Activated T-helper 17 cell treated with anti-CD3 and anti-CD28 coated beads, Interleukin-2, amount 50 U/mL, for 72 hours (primary cell): ENCODE measurements at regions not wholly inside any gene's neighbourhood (a gene's known extent, or its start where the extent isn't known, plus 50 kb on each side); places are given as distances from the start of the nearest gene placed in this dataset.
"Not testable (repeated sequence)": the region's sequence is repeated elsewhere in the genome, so short reads cannot be mapped to it uniquely, and the experiment has no call there.

ENCODE experiments used
- ATAC-seq: fragments of 150-1000 bp; cut with Tn5 transposase; replicated peaks from 2 replicates; pipeline ENCODE4 v1.10.0; 2021; ENCODE audit warnings: mild to moderate bottlenecking, moderate library complexity
- H3K27ac Mint-ChIP-seq: one replicate; pipeline ENCODE4 v1.8.0; 2022; ENCODE audit warnings: mixed read lengths
- H3K27me3 Mint-ChIP-seq: one replicate; pipeline ENCODE4 v1.8.0; 2022; ENCODE audit warnings: mixed read lengths
- H3K36me3 Mint-ChIP-seq: one replicate; pipeline ENCODE4 v1.8.0; 2022; ENCODE audit warnings: low read depth, mild to moderate bottlenecking, mixed read lengths
- H3K4me1 Mint-ChIP-seq: one replicate; pipeline ENCODE4 v1.8.0; 2022; ENCODE audit warnings: mixed read lengths
- H3K4me3 Mint-ChIP-seq: one replicate; pipeline ENCODE4 v1.8.0; 2022; ENCODE audit warnings: mild to moderate bottlenecking, mixed read lengths
- H3K9me3 Mint-ChIP-seq: one replicate; pipeline ENCODE4 v1.8.0; 2022; ENCODE audit warnings: mixed read lengths

GRCh38 chr1:65649185-65649584, 143.5 kb upstream of the PDE4B start:
- H3K27me3 Mint-ChIP-seq, result peaks cover 23% of the 10 kb centered on the region
- not testable (repeated sequence) for H3K9me3 Mint-ChIP-seq, H3K4me1 Mint-ChIP-seq, H3K4me3 Mint-ChIP-seq, ATAC-seq, H3K27ac Mint-ChIP-seq, H3K36me3 Mint-ChIP-seq

DNA sequence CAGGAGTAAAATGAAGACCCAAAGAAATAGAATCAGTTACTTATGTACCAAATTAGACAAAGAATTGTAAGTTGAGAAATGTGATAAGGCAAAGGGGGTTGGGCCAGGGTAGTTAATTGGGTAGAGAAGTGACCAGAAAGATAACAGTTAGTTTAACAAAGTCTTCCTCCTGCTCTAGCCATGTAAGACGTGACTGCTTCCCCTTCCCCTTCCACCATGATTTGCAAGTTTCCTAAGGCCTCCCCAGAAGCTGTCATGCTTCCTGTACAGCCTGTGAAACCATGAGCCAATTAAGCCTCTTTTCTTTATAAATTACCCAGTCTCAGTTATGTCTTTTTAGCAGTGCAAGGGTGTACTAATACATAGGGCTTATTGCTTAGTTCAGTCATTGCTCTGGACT, 142.0 kb upstream of the PDE4B start:
- ATAC-seq, result no peak
- peaks cover 21% of the 10 kb centered on the region for H3K27me3 Mint-ChIP-seq
- no peak overlapping the region for H3K27ac Mint-ChIP-seq
- H3K4me1 Mint-ChIP-seq, result no peaks in the 10 kb centered on the region
- no peak overlapping the region for H3K4me3 Mint-ChIP-seq
- H3K9me3 Mint-ChIP-seq, result peaks cover 6% of the 10 kb centered on the region
- H3K36me3 Mint-ChIP-seq, result no peaks in the 10 kb centered on the region

DNA sequence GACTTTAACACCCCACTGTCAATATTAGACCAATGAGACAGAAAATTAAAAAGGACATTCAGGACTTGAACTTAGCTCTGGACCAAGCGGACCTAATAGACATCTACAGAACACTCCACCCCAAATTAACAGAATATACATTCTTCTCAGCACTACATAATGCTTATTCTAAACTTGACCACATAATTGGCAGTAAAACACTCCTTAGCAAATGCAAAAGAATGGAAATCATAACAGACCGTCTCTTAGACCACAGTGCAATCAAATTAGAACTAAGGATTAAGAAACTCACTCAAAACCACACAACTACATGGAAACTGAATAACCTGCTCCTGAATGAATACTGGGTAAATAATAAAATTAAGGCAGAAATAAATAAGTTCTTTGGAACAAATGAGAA, 138.2 kb upstream of the PDE4B start:
- H3K27me3 Mint-ChIP-seq, result peaks cover 15% of the 10 kb centered on the region
- not testable (repeated sequence) for H3K4me1 Mint-ChIP-seq, H3K4me3 Mint-ChIP-seq, H3K27ac Mint-ChIP-seq, H3K36me3 Mint-ChIP-seq, H3K9me3 Mint-ChIP-seq, ATAC-seq

DNA sequence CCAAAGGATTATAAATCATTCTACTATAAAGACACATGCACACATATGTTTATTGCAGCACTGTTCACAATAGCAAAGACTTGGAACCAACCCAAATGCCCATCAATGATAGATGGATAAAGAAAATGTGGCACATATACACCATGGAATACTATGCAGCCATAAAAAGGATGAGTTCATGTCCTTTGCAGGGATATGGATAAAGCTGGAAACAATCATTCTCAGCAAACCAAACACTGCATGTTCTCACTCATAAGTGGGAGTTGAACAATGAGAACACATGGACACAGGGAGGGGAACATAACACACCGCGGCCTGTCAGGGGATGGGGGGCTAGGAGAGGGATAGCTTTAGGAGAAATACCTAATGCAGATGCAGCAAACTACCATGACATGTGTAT, 135.1 kb upstream of the PDE4B start:
- ATAC-seq, H3K27me3 Mint-ChIP-seq, H3K27ac Mint-ChIP-seq, H3K4me3 Mint-ChIP-seq, H3K9me3 Mint-ChIP-seq, H3K36me3 Mint-ChIP-seq, H3K4me1 Mint-ChIP-seq: not testable (repeated sequence)

DNA sequence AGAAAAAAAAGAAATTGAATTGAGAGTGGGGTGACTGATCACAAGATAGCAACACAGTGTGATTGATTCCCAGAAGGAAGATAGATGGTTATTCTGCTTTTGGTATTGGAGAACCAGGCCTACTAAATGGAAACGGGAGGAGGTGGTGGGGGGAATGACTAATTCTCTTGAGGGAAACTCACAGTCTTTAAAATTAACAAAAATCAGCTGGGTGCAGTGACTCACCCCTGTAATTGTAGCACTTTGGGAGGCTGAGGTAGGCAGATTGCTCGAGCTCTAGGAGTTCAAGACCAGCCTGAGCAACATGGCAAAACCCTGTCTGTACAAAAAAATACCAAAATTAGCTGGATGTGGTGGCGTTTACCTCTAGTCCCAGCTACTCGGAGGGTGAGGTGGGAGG, 134.6 kb upstream of the PDE4B start:
- no peaks in the 10 kb centered on the region for H3K9me3 Mint-ChIP-seq
- H3K36me3 Mint-ChIP-seq, result no peaks in the 10 kb centered on the region
- H3K27ac Mint-ChIP-seq, result no peak overlapping the region
- H3K4me3 Mint-ChIP-seq, result no peak overlapping the region
- peak; percentile 54 for ATAC-seq
- H3K4me1 Mint-ChIP-seq, result no peaks in the 10 kb centered on the region
- H3K27me3 Mint-ChIP-seq, result peaks cover 7% of the 10 kb centered on the region

DNA sequence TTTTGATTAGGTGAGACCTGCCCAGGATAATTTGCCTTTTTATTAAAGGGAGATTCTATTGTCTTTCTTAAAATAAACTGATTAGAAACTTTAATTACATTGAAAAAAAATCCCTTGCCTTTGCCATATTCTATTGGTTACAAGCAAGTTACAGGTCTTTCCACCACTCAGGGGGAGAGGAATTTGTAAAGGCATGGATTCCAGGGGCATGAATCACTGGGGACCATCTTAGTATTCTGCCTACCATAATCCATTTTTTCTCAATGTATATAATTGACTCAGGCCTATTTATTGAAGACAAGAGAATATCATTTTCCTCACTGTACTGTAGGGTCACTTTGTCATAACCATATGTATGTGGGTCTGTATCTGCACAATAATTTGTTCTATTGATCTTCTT, 124.3 kb upstream of the PDE4B start:
- Mint-ChIP-seq H3K36me3 (no peaks in the 10 kb centered on the region), H3K27ac (no peak overlapping the region), H3K4me3 (no peak overlapping the region), H3K4me1 (no peaks in the 10 kb centered on the region), H3K27me3 (peaks cover 35% of the 10 kb centered on the region), H3K9me3 (peaks cover 6% of the 10 kb centered on the region)
- ATAC-seq, result no peak

GRCh38 chr1:65670518-65670917, 122.2 kb upstream of the PDE4B start:
- Mint-ChIP-seq H3K36me3 (no peaks in the 10 kb centered on the region), H3K27me3 (peaks cover 28% of the 10 kb centered on the region), H3K4me1 (no peaks in the 10 kb centered on the region), H3K9me3 (peaks cover 6% of the 10 kb centered on the region), H3K4me3 (no peak overlapping the region), H3K27ac (no peak overlapping the region)
- no peak for ATAC-seq

DNA sequence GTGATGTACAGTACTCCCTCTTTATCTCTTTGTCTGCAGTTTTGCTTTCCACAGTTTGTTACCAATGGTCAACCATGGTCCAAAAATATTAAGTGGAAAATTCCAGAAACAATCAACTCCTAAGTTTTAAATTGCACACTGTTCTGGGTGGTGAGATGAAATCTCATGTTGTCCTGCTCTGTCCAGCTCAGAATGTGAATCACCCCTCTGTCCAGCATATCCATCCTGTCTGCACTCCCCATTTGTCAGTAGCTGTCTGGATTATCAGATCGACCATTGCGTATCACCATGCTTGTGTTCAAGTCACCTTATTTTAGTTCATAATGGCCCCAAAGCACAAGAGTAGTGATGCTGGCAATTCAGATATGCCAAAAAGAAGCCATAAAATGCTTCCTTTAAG, 118.2 kb upstream of the PDE4B start:
- no peak overlapping the region for H3K4me3 Mint-ChIP-seq

DNA sequence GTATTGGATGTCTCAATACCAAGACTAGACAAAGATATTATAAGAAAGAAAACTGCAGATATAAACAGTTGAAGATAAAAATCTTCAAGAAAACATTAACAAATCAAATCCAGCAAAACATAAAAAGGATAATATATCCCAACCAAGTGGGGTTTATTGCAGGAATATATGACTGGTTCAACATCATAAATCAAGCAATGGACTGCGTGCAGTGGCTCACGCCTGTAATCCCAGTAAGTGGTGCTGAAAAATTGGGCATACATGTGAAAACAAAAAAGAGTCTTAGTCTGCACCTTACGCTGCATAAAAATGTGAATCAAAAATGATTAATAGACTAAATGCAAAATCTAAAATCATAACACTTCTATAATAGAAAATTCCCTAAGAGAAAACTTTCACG, 112.9 kb upstream of the PDE4B start:
- Mint-ChIP-seq H3K36me3 (no peaks in the 10 kb centered on the region), H3K4me1 (no peaks in the 10 kb centered on the region), H3K9me3 (no peaks in the 10 kb centered on the region), H3K27ac (no peak overlapping the region), H3K27me3 (peaks cover 19% of the 10 kb centered on the region), H3K4me3 (no peak overlapping the region)
- no peak for ATAC-seq

More for the DNA sequence above, 118.2 kb upstream of the PDE4B start:
- no peaks in the 10 kb centered on the region for H3K9me3 Mint-ChIP-seq
- no peak for ATAC-seq
- H3K4me1 Mint-ChIP-seq, result no peaks in the 10 kb centered on the region
- H3K27me3 Mint-ChIP-seq, result peaks cover 12% of the 10 kb centered on the region
- no peak overlapping the region for H3K27ac Mint-ChIP-seq
- H3K36me3 Mint-ChIP-seq, result no peaks in the 10 kb centered on the region

- peaks cover 21% of the 10 kb centered on the region for H3K27me3 Mint-ChIP-seq
- H3K4me1 Mint-ChIP-seq, result no peaks in the 10 kb centered on the region
- H3K9me3 Mint-ChIP-seq, result no peaks in the 10 kb centered on the region
- H3K27ac Mint-ChIP-seq, result no peak overlapping the region
- no peaks in the 10 kb centered on the region for H3K36me3 Mint-ChIP-seq
- no peak for ATAC-seq
- no peak overlapping the region for H3K4me3 Mint-ChIP-seq
Observed at GRCh38 chr1:65681096-65681495, 111.6 kb upstream of the PDE4B start.

- H3K9me3 Mint-ChIP-seq, result no peaks in the 10 kb centered on the region
- H3K27ac Mint-ChIP-seq, result no peak overlapping the region
- ATAC-seq, result peak; percentile 81
- peaks cover 18% of the 10 kb centered on the region for H3K27me3 Mint-ChIP-seq
- no peak overlapping the region for H3K4me3 Mint-ChIP-seq
- no peaks in the 10 kb centered on the region for H3K36me3 Mint-ChIP-seq
- no peaks in the 10 kb centered on the region for H3K4me1 Mint-ChIP-seq
Observed at GRCh38 chr1:65687428-65688214, 105.1 kb upstream of the PDE4B start.

- Mint-ChIP-seq H3K27me3 (peaks cover 20% of the 10 kb centered on the region), H3K9me3 (no peaks in the 10 kb centered on the region), H3K4me3 (no peak overlapping the region), H3K36me3 (no peaks in the 10 kb centered on the region), H3K27ac (no peak overlapping the region), H3K4me1 (no peaks in the 10 kb centered on the region)
- no peak for ATAC-seq
Observed at GRCh38 chr1:65688215-65688566, 104.5 kb upstream of the PDE4B start.

DNA sequence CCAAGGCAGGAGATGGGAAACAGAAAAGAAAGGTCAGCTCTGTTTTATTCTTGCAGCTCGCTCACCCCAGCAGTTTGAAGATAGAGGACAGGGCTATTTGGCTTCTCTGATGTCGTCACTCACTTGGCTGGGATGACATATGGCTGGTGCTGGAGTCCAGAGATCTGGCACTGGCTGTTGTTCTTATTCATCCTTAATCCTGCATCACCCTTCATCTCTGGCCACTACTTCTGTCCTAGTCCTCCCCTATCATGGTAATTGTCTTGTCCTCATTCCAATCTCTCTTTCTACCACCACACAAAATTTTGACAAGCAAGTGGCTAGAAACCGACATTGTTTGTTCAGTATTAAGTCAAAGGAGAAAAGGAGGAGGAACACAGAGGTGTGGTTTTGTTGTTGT, 103.8 kb upstream of the PDE4B start:
- Mint-ChIP-seq H3K27ac (no peak overlapping the region), H3K9me3 (no peaks in the 10 kb centered on the region), H3K4me1 (no peaks in the 10 kb centered on the region), H3K4me3 (no peak overlapping the region), H3K36me3 (no peaks in the 10 kb centered on the region), H3K27me3 (peaks cover 16% of the 10 kb centered on the region)
- ATAC-seq, result no peak

GRCh38 chr1:65691152-65691900, 101.4 kb upstream of the PDE4B start:
- Mint-ChIP-seq H3K27me3 (peaks cover 8% of the 10 kb centered on the region), H3K9me3 (no peaks in the 10 kb centered on the region), H3K36me3 (no peaks in the 10 kb centered on the region), H3K4me3 (no peak overlapping the region), H3K4me1 (no peaks in the 10 kb centered on the region), H3K27ac (no peak overlapping the region)
- ATAC-seq, result no peak

- Mint-ChIP-seq H3K27ac (no peak overlapping the region), H3K4me3 (no peak overlapping the region), H3K4me1 (no peaks in the 10 kb centered on the region), H3K9me3 (no peaks in the 10 kb centered on the region), H3K27me3 (peaks cover 6% of the 10 kb centered on the region), H3K36me3 (no peaks in the 10 kb centered on the region)
- ATAC-seq, result no peak
Observed at GRCh38 chr1:65691972-65692371, 100.7 kb upstream of the PDE4B start.
